HCT116 (cell line): ENCODE measurements at regions not wholly inside any gene's neighbourhood (a gene's known extent, or its start where the extent isn't known, plus 50 kb on each side); places are given as distances from the start of the nearest gene placed in this dataset.

Experiments
- EZH2 ChIP-seq: fragments of 200-600 bp; sonication (generic); IDR thresholded peaks from 2 replicates; pipeline ENCODE4 v1.6.1; 2017; ENCODE audit warnings: antibody characterized with exemption, mixed run types
- EZH2phosphoT487 ChIP-seq: fragments of 200-600 bp; IDR thresholded peaks from 2 replicates; pipeline ENCODE4 v1.6.1; 2018; ENCODE audit warnings: antibody characterized with exemption, borderline replicate concordance
- SIN3A ChIP-seq: IDR thresholded peaks from 2 replicates; pipeline ENCODE4 v1.6.1; 2012; ENCODE audit warnings: low read depth
- TF ChIP-seq, protein P1 (sequence below): IDR thresholded peaks from 2 replicates; pipeline ENCODE4 v1.6.1; 2012
- TF ChIP-seq, protein P2 (sequence below), 3 experiments: fragments of 200-600 bp in 1 of 3; sonication (generic) in 1 of 3; IDR thresholded peaks in 2 of 3; conservative IDR thresholded peaks in 1 of 3; 2 replicates each; pipeline ENCODE4 v1.5.1; 2012 to 2017; ENCODE audit warnings: low read depth in 2 of 3, low read length in 2 of 3, antibody characterized with exemption in 1 of 3, borderline replicate concordance in 1 of 3, control low read depth in 1 of 3, mild to moderate bottlenecking in 1 of 3, mixed read lengths in 1 of 3, mixed run types in 1 of 3, moderate library complexity in 1 of 3; ENCODE audit not compliant: insufficient read depth in 1 of 3
- TF ChIP-seq, protein P3 (sequence below): IDR thresholded peaks from 2 replicates; pipeline ENCODE4 v1.6.1; 2012; ENCODE audit warnings: low read depth

DNA sequence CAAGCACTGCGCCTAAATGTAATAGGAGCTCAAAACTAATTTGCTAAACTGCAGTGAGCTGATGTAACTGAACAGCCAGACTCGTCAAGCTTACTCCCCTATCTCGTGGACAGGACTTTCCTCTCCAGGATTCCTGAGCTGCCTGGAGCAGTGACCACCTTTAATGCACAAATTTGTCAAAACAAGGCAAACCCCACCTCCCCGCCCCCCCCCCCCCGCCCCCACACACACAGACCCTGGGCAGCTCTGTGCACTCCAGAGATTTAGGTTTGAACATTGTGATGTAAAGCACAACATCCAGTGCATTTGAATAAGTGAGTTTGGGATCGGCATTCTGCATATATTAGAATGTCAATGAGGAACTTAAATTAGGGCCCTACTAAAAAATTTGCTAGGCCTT lies 77.7 kb upstream of the DHX15 start:
- TF ChIP-seq, protein P1, sequence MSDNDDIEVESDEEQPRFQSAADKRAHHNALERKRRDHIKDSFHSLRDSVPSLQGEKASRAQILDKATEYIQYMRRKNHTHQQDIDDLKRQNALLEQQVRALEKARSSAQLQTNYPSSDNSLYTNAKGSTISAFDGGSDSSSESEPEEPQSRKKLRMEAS: no peak
- TF ChIP-seq SIN3A (no peak), EZH2phosphoT487 (no peak), EZH2 (no peak)
- TF ChIP-seq, protein P2, sequence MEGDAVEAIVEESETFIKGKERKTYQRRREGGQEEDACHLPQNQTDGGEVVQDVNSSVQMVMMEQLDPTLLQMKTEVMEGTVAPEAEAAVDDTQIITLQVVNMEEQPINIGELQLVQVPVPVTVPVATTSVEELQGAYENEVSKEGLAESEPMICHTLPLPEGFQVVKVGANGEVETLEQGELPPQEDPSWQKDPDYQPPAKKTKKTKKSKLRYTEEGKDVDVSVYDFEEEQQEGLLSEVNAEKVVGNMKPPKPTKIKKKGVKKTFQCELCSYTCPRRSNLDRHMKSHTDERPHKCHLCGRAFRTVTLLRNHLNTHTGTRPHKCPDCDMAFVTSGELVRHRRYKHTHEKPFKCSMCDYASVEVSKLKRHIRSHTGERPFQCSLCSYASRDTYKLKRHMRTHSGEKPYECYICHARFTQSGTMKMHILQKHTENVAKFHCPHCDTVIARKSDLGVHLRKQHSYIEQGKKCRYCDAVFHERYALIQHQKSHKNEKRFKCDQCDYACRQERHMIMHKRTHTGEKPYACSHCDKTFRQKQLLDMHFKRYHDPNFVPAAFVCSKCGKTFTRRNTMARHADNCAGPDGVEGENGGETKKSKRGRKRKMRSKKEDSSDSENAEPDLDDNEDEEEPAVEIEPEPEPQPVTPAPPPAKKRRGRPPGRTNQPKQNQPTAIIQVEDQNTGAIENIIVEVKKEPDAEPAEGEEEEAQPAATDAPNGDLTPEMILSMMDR (IDR thresholded peaks at IDR 0.05 in 2 of 3, conservative IDR thresholded peaks at IDR 0.05 in 1 of 3; ENCODE audit: borderline replicate concordance in 1 of 3, insufficient read depth in 1 of 3, low read depth in 2 of 3, low read length in 2 of 3): no peak
- TF ChIP-seq, protein P3, sequence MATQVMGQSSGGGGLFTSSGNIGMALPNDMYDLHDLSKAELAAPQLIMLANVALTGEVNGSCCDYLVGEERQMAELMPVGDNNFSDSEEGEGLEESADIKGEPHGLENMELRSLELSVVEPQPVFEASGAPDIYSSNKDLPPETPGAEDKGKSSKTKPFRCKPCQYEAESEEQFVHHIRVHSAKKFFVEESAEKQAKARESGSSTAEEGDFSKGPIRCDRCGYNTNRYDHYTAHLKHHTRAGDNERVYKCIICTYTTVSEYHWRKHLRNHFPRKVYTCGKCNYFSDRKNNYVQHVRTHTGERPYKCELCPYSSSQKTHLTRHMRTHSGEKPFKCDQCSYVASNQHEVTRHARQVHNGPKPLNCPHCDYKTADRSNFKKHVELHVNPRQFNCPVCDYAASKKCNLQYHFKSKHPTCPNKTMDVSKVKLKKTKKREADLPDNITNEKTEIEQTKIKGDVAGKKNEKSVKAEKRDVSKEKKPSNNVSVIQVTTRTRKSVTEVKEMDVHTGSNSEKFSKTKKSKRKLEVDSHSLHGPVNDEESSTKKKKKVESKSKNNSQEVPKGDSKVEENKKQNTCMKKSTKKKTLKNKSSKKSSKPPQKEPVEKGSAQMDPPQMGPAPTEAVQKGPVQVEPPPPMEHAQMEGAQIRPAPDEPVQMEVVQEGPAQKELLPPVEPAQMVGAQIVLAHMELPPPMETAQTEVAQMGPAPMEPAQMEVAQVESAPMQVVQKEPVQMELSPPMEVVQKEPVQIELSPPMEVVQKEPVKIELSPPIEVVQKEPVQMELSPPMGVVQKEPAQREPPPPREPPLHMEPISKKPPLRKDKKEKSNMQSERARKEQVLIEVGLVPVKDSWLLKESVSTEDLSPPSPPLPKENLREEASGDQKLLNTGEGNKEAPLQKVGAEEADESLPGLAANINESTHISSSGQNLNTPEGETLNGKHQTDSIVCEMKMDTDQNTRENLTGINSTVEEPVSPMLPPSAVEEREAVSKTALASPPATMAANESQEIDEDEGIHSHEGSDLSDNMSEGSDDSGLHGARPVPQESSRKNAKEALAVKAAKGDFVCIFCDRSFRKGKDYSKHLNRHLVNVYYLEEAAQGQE: no peak
